ENCODE measurements at regions not wholly inside any gene's neighbourhood (a gene's known extent, or its start where the extent isn't known, plus 50 kb on each side); places are given as distances from the start of the nearest gene placed in this dataset.
A peak's percentile ranks its signal among the peaks of the same experiment; 100 is the strongest.
"Not testable (repeated sequence)": the region's sequence is repeated elsewhere in the genome, so short reads cannot be mapped to it uniquely, and the experiment has no call there.

DNA sequence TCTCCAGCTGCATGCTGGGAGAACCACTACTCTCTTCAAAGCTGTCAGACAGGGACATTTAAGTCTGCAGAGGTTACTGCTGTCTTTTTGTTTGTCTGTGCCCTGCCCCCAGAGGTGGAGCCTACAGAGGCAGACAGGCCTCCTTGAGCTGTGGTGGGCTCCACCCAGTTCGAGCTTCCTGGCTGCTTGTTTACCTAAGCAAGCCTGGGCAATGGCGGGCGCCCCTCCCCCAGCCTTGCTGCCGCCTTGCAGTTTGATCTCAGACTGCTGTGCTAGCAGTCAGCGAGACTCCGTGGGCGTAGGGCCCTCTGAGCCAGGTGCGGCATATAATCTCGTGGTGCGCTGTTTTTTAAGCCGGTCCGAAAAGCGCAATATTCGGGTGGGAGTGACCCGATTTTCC lies 215.0 kb downstream of the STIM2 start:
- not testable (repeated sequence) for DNase-seq

DNA sequence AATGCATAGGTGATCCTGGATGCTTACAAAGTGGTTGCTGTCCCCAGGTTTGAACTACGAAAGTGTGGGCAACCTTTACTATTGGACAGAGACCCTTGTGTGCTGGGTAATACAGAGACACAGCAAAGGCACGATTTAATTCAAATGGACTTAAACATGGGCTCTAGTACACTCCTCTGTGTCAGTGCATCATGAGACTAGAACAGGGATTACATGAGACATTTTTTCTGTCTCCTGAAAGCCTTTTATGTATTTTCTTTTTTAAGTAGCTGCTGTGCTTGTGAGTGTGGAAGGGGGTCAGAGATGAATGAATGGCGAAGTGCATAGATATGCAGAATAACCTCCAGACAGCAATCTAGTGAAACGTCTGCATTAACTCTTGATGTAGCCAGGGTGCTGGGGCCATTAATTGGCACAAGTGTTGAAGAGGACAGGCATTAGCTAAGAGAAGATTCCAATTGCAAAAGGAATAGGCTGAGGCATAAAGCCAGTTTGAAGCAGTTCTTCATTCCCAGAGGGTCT lies 218.4 kb downstream of the STIM2 start:
- no peak for DNase-seq

DNA sequence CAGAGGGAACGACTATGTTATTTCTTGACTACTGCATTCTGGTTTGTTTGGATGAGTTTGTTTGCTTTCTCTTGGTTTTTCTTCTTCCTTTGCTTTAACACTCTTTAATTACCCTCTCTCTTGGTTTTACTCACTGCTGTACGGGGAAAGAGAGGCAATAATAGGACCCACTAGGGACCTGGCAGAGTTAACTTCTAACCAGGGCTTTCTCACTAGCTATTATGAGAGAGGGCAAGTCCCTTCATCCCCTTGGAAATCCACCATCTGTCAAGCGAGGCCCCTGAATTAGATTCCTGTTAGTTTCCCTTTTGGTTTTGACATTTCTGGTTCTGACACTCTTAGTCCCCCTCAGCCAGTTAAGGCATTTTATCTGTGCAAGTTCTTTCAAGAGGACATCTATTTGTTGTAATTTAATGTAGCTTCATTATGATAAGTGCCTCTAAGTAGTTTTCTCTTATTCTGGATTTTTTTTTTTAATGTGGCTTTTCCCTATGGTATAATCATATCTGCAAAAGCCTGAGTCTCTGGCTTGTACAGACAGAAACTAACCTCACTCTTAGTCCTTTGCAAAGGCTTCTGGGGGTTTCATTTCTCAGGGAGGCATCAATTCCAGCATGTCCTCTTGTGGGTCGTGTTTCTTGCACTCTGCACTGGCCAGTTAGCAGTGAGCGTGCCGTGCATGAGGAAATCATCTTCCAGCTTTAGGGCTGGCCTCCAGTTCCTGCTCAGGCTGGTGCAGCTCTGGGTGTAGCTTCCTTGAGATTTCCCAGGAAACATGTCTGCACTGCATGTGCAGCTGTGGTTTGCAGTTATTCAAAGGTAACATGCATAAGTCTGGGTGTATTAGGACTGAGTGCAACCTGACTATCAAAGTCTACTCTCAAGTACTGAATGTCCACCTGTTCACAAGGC lies 221.3 kb downstream of the STIM2 start:
- DNase-seq = no peak

DNA sequence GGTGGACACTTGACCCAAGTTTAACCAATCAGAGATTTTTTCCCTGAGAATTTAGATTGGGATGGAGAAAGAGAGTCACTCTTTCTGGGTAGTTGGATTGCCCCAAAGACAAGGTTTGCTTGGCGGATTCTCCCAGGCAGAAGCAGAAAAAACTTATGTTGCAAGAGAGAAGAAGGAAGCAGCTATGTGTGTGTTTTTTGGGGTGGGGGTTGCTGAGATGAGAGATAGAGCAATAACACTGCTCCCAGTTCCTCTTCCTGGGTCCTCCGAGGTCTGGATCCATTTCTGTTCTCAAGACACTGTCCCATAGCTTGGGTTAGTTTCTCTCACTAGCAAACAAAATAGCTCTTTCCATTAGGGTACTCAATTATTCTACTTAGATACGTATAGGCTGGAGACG lies 222.1 kb downstream of the STIM2 start:
- DNase-seq = no peak

DNA sequence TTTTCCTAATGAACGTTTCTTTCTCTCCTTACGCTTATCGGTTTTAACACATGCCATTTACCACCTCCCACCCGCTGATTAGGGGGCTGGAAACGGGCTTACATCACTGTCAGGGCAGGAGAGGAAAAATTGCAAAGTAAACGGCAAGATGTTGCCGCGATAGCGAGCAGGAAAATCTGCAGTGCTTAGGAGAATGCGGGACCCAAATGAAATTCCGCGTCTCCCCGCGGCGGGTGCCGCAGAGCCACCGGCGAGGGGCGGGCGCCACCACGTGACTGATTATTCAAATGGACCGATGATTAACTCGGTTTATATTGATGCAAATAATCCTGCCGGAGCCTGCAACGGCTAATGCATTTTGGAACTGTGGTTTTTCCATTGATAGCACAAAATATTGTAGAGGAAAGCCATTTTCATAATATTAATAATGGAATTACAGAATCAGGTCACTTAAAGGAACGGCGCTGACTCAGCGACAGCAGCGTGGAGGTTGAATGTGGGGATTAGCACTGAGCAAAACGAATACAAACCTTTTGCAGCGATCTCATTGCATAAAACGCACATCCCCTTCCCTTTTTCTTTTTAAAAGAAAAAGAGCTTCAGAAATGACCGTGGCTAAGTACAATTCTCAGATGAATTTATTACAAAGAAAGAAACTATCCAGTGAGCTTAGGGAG lies 224.2 kb downstream of the STIM2 start:
- DNase-seq = peak; percentile 6

DNA sequence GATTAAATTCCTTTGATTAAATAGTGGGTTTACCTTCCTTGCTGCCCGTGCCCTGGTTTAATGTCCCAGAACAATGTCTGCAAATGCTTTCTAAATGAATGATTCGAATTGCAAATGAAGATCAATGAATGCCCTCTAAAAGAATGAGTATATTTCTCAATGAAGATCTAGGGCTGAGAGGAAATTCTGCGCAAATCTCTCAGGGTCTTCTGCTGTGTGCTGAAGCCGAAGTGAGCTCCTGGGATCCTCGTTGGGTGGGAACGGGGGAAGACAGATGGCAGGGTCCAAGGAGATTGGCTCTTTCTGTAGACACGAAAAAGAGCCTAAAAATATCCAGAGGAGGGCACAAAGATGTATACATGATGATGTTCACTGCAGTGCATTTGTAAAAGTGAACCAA lies 224.8 kb downstream of the STIM2 start:
- DNase-seq = no peak

DNA sequence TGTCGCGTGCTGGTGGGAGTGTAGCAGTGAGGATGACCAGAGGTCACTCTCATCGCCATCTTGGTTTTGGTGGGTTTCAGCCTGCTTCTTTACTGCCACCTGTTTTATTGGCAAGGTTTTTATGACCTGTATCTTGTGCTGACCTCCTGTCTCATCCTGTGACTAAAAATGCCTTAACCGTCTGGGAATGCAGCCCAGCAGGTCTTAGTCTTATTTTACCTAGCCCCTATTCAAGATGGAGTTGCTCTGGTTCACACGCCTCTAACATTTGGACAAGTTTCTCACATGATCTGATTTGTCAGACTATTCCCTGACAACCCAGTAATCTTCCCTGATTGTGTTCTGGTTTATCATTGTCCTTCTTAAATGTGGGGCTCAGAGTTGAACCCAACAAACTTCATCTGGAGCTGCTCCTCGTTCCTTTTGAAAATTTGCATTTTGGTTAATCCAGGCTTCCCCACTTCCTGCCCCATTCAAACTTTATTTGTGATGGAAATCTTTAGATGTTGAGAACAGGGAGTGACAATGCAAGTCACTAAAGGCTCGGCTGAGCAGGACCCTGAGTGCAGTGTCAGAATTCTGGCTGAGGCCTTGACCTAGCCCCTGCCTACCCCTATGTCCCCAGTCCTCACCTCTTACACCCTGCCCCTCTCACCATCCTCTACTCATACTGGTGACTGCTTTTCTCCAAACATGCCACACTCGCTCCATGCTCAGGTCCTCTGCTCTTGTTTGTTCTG lies 226.8 kb downstream of the STIM2 start:
- DNase-seq = no peak

DNA sequence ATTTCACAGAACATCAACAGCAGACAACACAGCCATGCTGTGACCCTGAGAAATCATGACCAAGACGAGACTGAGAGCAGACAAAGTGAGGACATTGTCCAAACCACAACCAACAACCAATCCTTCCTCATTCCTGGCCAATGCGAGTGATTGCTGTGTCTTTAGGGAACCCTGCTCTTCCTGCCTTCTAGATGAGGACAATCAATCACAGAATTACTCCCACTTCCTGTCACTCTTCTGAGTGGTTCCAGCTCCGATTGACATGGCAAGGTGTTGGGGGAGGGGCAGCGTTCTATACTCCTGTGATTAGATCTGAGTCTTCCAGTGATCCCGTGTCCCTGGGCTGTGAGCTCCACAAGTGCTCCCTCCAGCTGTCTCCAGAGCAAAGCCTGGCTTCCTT lies 227.8 kb downstream of the STIM2 start:
- no peak for DNase-seq

DNA sequence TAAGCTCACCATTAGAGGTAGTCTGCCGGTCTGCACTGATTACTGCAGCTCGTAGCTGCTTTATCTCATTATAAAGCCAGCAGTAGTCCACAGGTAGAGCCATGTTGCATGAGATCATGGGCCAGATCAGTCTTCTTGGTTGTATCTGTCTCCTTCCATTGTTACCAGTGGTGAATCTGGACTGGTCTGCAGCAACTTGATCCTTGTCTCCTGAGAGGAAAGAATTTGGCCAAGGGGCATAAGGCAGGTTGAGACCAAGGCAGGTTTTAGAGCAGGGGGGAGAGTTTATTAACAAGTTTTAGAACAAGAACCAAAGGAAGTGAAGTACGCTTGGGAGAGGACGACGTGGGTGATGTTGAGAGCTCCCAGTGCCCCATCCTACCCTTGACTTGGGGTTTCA lies 228.5 kb downstream of the STIM2 start:
- DNase-seq = no peak

DNA sequence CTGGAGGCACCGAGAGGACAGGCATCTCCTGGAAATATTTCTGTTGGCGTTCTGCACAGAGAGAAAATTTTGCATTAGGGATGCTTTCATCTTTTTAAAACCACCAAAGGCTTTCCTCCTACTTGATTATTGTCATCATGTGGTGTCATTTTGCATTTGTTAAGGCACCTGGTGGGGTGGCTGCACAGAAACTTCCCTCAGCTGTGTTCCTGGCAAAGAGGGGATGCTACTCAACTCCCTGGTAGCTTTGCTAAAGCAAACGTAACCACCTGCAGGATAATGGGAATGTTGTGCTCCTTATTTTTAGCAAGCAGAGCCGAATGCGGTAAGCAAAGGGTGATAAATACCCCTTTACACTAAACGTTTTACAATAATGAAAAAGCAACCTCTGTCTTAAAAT lies 229.8 kb downstream of the STIM2 start:
- DNase-seq = no peak

DNA sequence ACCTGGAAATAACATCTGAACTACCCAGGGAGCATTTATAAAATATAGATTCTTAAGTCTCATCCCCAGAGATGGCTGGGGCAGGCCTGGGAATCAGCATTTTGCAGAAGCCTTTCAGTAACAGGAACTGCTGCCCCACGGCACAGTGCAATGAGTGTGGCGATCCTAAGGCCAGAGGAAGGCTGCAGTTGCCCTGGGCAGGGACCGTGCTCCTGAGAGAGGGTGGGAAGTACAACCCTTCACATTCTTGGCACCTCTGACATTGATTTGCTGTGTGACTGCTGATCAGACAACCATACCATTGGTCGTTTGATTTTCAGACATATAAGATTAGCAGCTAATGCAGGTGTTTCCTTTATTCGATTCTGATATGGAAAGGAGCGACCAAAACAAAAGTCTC lies 233.6 kb downstream of the STIM2 start:
- DNase-seq = no peak

DNA sequence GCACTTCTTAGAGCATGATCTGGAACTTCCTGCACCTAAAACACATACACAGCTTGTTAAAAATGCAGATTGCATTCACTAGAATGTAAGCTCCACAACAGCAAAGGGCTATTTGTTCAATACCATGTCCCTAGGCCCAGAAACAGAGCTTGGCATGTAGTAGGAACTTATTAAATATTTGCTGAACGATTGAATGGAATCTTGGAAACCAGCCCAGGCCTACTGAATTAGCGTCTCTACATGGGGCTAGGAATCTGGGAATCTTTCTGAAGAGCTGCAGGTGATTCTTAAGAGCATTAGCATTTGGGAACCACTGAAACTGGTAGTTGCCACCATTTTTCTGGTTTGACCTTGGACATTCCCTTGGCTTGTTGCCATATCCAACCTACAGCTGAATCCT lies 234.1 kb downstream of the STIM2 start:
- DNase-seq = no peak

DNA sequence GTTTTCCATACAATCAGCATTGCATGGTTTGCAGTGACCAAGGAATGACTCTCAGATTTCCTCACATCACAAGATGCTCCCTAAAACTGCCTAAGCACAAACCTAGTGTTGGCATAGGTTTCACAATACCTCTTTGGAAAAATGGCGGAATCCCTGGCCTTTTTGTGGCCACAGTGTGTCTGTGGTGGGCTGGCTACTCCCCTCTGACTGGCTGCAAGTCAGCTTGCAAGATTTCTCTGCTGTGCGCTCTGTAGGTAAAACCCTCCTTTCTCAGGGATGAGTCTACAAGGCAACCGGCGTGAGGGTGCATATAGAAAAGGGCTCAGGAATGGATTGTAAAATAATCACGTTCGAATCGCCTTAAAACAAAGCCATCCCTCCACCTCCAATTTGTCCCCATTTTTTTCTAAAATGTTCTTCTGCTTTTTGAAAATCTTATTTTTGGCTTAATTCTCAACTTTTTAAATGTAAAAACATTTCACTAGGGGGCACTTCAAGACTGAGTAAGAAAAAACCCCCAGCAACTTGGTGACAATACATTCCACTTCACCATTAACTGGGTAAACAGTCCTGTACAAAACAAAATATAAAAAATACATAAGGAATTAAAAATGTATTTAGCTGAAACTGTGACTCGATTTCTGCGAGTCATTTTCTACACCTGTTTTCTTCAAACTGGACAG lies 235.6 kb downstream of the STIM2 start:
- no peak for DNase-seq

DNA sequence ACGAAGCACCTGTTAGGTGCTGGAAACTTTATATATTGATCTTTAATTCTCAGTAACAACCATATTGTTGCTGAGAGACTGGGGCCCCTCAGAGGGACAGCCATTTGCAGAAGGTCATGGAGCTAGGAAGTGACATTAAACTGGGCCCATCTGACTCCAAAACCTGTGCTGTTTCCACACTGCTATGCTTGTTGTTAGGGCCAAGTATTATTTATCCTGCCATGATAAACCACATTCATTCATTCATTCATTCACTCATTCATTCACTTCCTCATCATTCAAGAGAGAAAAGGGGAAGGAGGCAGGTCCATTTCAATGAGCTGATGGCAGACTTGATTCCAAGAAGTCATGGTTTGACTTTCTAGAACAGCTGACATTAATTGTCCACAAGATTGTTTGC lies 237.4 kb downstream of the STIM2 start:
- DNase-seq = no peak

DNA sequence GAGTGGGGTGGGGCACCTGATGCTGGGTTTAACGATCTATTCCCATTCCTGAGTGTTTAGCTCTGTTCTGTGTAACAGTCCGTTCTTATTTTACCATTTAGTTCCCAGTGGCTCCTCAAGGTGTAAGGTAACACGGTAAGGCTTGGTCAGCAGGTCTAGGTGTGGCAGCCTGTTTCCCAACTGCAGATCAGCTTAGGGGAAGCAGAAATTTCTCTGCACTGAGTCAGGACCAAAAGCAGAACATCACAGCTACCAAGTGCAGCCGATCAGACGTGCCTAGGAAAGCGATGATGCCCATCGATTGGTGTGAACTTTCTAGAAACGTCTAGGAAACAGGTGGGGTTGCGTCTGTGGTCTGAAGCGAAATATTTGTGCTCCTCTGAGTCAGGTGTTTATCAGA lies 240.1 kb downstream of the STIM2 start:
- DNase-seq = no peak

DNA sequence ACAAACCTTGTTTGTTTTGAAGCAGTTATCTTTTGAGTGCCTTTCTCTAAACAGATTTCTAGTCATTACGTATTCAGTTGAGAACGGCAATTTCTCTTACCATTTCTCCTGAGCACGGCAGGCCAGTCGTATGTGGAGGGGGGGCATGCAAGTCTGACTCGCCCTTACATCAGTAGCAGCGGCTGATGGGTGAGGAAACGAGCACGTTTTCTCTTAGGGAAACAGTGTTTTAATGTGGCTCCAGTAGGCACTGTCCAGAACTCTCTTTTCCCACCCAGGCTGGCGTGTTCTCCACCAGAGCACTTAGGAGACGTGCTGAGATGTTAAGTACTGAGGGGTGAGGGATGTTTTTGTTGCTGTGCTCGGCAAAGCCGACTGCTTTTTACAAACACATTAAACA lies 240.5 kb downstream of the STIM2 start:
- no peak for DNase-seq

DNA sequence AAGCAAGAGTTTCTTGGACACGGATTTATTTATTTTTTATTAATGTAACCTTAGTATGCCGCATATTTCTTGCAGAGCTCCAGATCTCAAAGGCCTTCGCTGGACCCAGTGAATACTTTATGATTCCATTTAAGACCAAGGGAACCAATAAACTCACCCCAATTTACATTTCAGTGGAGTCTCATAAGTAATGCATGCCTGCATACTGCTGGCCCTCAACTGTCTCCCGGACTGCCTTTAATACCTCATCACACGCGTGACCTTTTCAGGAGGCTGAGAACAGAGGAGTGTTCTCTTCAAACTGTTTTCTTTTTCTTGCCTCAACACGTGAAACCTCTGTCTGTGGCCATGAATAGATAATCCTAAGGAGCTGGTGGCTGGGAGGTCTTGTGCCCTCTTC lies 240.9 kb downstream of the STIM2 start:
- DNase-seq = no peak

DNA sequence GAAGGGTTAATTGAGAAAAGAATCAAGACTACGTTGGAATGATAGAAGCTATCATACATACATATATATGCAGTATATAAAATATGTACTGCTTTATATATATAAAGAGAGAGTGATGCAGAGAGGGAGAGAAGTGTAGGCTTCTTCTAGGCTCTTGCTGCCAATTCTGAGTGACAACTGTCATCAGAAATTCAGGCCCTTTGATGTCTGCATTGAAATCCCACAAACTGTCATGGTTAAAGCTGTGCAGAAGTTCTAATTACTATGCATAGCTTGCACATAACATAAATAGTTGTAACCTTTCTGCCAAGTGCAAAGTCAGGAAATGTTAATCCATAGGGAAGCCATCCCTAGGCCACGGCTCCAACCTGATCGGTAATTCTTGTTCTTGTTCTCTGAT lies 251.0 kb downstream of the STIM2 start:
- DNase-seq = no peak

DNA sequence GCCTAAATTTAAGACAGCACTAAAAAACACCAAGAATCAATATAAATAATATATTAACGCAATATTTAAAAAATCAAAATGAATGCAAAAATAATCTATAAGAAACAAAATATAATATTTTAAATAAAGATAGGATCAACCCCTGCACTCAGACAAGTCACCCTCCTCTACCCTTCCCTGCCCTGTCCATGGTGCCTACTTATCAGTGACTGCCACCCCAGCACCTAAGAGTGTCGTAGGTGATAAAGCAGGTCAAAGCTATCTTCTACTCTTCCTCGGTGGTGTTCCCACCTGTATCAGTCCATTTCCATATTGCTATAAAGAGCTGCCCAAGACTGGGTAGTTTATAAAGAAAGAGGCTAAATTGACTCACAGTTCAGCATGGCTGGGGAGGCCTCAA lies 251.9 kb downstream of the STIM2 start:
- no peak for DNase-seq

DNA sequence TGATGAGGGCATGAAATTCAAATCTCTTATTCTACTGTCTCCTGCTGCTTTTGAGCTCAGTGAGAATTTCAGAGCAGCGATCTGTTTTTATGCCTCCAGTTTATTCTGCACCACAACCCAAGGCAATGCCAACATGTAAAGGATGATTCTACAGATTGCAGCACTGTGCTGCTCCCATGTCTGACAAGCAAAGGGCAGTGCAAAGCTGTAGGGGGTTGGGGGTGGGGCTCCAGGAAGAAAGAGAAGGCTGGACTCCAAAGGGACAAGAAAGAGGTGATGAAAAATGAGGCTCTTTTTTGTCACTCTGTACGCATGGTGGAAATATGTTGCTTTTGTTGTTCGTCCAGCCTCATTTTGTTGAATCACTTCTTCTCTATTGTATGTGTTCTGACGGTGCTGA lies 254.6 kb downstream of the STIM2 start:
- DNase-seq = no peak

DNA sequence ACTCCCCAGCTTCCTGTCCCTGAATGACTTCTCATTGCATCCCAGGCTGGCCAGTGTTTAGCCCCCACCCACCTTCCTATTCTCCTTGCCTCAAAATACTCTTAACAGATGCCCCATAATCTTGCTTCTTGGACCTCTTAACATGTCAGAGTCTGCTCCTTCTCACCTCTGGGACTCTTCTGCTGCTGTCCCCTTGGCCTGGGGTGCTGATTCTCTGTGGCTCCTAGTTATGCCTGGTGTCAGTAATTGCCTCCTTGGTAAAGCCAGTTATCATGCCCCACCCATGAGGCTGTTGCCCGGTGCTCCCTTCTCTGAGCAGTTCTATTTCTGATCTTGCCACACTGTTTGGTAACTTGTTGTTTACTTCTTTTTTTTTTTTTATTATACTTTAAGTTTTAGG lies 256.8 kb downstream of the STIM2 start:
- no peak for DNase-seq

DNA sequence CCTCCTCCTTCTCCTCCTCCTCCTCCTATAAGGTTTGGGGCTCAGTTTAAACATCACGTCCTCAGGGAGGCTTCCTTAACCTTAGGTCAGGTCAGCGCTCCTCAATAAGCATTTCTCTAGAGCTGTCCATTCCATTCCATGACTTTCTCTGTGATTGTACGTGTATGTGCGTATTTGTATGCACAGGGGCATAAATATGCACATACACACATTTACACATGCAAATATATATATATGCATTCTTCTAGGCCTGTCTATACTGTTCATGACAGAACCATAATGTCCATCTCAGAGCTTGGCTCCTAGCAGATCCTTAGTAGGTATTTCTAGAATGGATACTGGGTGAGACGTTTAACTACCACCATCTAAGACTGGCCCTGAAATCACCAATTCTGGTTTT lies 258.6 kb downstream of the STIM2 start:
- DNase-seq = no peak

DNA sequence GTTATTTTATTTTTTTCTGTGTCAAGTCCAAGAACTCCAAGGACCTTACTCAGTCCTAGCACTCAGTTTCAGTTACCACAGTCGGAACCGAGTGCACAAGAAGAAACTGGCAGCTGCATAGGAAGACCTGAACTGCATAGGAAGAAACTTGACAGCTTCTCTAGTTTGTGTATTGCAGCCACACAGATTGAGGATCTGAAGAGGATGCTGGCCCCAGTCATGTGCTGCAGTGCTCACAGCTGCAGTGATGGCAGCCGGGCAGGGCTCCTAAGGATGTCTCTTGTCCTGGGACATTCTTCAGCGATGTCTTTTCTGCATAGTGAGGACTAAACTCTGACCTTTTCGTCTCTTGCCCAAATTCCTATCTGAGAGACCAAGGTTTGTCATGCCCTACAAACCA lies 261.2 kb downstream of the STIM2 start:
- DNase-seq = no peak

Data from activated naive CD4-positive, alpha-beta T cell treated with Interleukin-2 at 50 U/mL for 16 hours (primary cell).